Germinal center (tissue), 1 donor: ENCODE measurements at regions not wholly inside any gene's neighbourhood (a gene's known extent, or its start where the extent isn't known, plus 50 kb on each side); places are given as distances from the start of the nearest gene placed in this dataset.
"Not testable (repeated sequence)": the region's sequence is repeated elsewhere in the genome, so short reads cannot be mapped to it uniquely, and the experiment has no call there.

Experiments
- DNase-seq: peaks from one replicate; pipeline ENCODE4 v3.0.0; 2012; ENCODE audit warnings: mixed read lengths, low spot score

- not testable (repeated sequence) for DNase-seq
Measured at GRCh38 chrX:138282598-138283150, 428.8 kb downstream of the FGF13 start.

DNA sequence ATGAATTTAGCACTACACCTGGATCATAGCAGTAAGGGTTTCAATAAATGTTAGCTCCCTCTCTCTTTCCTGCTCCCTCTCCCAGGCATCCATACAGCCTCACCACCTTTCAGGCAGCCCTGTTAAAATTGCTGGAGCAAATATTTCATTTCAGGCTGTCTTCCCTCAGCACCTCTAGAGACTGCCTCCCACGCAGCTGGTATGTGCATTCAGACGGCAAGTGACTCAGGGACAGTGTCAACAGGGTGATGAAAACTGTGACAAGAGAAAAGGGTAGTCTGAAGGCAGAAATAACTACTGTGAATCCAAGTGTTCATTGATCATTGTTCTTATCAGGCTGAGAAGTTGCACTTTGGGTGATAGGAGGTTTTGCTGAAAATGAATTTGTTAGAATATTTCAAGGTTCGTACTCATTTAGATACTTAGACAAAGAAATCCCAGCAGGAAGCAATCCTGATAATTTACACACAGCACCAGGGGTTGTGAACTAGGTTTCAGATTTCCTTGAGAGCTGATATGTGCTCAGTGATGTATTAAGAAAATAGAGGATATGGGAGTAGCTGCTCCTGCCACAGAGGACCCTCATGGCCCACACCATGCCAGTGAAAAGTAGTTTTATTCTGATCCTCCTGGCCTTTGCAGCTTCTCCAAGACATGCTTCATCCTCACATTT, 424.2 kb downstream of the FGF13 start:
- DNase-seq = no peak

- no peak for DNase-seq
Measured at GRCh38 chrX:138294951-138295350, 416.6 kb downstream of the FGF13 start.

DNA sequence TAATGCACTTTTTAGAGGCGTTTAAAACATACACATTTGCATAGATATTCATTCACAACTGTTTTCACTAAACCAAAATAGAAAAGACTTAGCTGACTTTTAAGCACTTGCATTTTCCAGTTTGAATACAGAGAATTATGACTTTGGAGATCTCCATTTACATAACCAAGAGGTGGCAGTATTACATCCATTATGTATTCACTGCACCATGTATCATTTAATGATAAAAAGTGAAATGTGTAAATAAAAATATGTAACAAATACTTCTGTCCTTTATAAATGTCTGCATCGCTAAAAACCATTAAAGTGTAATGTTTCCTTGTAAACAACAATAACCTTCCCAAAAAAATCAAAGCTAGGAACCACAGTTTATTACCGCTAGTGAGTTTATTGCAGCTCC, 413.2 kb downstream of the FGF13 start:
- no peak for DNase-seq

DNA sequence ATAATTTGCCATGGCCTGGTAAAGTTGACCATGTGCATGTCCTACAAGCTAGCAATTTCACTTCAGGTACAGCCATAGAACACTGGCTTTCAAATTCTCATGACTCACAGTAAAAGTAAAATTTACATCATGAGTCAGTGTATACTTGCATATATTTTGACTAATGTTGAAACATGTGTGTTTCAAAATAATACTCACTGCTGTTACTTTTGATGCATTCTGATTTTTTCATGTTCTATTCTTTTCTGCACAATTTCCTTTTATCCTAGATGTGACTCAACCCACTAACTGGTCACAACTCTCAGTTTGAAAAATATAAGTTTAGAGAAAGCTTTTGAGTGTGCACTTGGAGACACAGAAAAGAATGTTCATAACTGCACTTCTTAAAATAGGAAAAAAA, 365.7 kb downstream of the FGF13 start:
- DNase-seq = no peak

- DNase-seq = no peak
Measured at GRCh38 chrX:138349351-138349750, 362.2 kb downstream of the FGF13 start.

- DNase-seq = no peak
Measured at GRCh38 chrX:138378876-138379275, 332.6 kb downstream of the FGF13 start.

DNA sequence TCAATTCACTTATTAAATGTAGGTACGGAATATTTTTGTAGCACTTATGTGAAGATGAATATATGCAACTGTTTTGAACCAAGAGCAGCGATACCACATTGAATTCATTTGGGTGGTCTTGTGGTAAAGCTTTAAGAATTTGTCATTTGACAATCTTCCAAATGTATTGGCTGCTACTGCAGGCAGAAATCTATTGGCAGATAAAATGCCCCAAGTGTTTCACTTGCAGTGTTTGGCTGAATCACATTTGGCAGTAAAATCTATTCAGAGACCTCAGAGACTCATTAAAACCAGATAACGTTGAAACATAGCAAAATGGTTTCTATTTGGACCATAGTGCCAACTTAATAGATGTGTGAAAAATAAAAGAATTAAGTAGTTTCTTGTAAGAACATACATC, 303.4 kb downstream of the FGF13 start:
- DNase-seq = no peak

DNA sequence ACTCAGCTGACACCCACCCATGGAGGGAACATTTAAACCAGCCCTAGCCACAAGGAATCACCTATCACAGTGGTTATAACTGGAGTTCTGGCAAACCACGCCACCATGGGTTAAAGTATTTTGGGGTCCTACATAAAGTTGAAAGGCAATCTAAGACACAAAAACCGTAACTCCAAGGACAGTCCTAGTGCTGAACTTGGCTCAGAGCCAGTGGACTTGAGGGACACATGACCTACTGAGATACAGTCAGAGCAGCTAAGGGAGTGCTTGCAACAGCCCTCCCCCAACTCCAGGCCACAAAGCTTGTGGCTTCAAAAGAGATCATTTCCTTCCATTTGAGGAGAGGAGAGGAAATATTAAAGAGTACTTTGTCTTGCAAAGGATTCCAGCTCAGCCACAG, 300.5 kb downstream of the FGF13 start:
- DNase-seq = no peak
